ENCODE measurements at regions not wholly inside any gene's neighbourhood (a gene's known extent, or its start where the extent isn't known, plus 50 kb on each side); places are given as distances from the start of the nearest gene placed in this dataset.

GRCh38 chr1:87787551-87787950 lies 458.9 kb downstream of the LMO4 start:
- no peaks in the 10 kb centered on the region for H3K9me2 ChIP-seq (ENCODE audit: insufficient read depth, low read length)
- POLR2A ChIA-PET, result no interaction called here
- H3K27ac ChIP-seq (ENCODE audit: low read depth, low read length, poor library complexity, severe bottlenecking), result no peak overlapping the region
- H3K4me3 ChIP-seq (ENCODE audit: low read depth, low read length, poor library complexity, severe bottlenecking), result no peak overlapping the region
- BruUV-seq (replicated peaks), result no TSS peak
- no peaks in the 10 kb centered on the region for H3K79me2 ChIP-seq (ENCODE audit: insufficient read depth, low read depth, low read length)
- no peak overlapping the region for H3K4me2 ChIP-seq (ENCODE audit: low read length)
- H3K9me3 ChIP-seq (ENCODE audit: low read length), result no peaks in the 10 kb centered on the region
- CTCF ChIA-PET (ENCODE audit: unreplicated experiment), result no interaction called here
- intact Hi-C loops (cut with micrococcal nuclease; ENCODE audit: unreplicated experiment), result no loop called here
- H3K36me3 ChIP-seq (ENCODE audit: insufficient read depth, low read length), result no peaks in the 10 kb centered on the region
- no peaks in the 10 kb centered on the region for H4K20me1 ChIP-seq (ENCODE audit: insufficient read depth, low read length)
- H2AFZ ChIP-seq (ENCODE audit: low read length), result no peak overlapping the region
- no peaks in the 10 kb centered on the region for H3K4me1 ChIP-seq (ENCODE audit: insufficient read depth, low read length, poor library complexity, severe bottlenecking)
- TF ChIP-seq CTCF (conservative IDR thresholded peaks at IDR 0.05; ENCODE audit: low read length) (no peak), EZH2phosphoT487 (IDR thresholded peaks at IDR 0.05; ENCODE audit: borderline replicate concordance, low read depth, low read length) (no peak)
- DNase-seq (ENCODE audit: low spot score), result no peak

- ChIA-PET CTCF (ENCODE audit: unreplicated experiment) (no interaction called here), POLR2A (no interaction called here)
- H4K20me1 ChIP-seq (ENCODE audit: insufficient read depth, low read length), result no peaks in the 10 kb centered on the region
- H3K36me3 ChIP-seq (ENCODE audit: insufficient read depth, low read length), result no peaks in the 10 kb centered on the region
- intact Hi-C loops (cut with micrococcal nuclease; ENCODE audit: unreplicated experiment), result no loop called here
- no peaks in the 10 kb centered on the region for H3K9me3 ChIP-seq (ENCODE audit: low read length)
- H3K4me2 ChIP-seq (ENCODE audit: low read length), result no peak overlapping the region
- no peaks in the 10 kb centered on the region for H3K9me2 ChIP-seq (ENCODE audit: insufficient read depth, low read length)
- H3K79me2 ChIP-seq (ENCODE audit: insufficient read depth, low read depth, low read length), result no peaks in the 10 kb centered on the region
- H3K4me3 ChIP-seq (ENCODE audit: low read depth, low read length, poor library complexity, severe bottlenecking), result no peak overlapping the region
- no peak overlapping the region for H2AFZ ChIP-seq (ENCODE audit: low read length)
- no peaks in the 10 kb centered on the region for H3K4me1 ChIP-seq (ENCODE audit: insufficient read depth, low read length, poor library complexity, severe bottlenecking)
- TF ChIP-seq EZH2phosphoT487 (IDR thresholded peaks at IDR 0.05; ENCODE audit: borderline replicate concordance, low read depth, low read length), result no peak
- TF ChIP-seq CTCF (conservative IDR thresholded peaks at IDR 0.05; ENCODE audit: low read length), result no peak
- no peak overlapping the region for H3K27ac ChIP-seq (ENCODE audit: low read depth, low read length, poor library complexity, severe bottlenecking)
- DNase-seq (ENCODE audit: low spot score), result no peak
- no TSS peak for BruUV-seq (replicated peaks)
Measured at GRCh38 chr1:87790756-87791155, 462.1 kb downstream of the LMO4 start.

GRCh38 chr1:87791931-87792740 lies 463.5 kb downstream of the LMO4 start:
- BruUV-seq (replicated peaks), result no TSS peak
- no peaks in the 10 kb centered on the region for H3K4me1 ChIP-seq (ENCODE audit: insufficient read depth, low read length, poor library complexity, severe bottlenecking)
- POLR2A ChIA-PET, result no interaction called here

More at GRCh38 chr1:87791931-87792740, 463.5 kb downstream of the LMO4 start:
- TF ChIP-seq CTCF (conservative IDR thresholded peaks at IDR 0.05; ENCODE audit: low read length), result no peak
- TF ChIP-seq EZH2phosphoT487 (IDR thresholded peaks at IDR 0.05; ENCODE audit: borderline replicate concordance, low read depth, low read length), result no peak
- intact Hi-C loops (cut with micrococcal nuclease; ENCODE audit: unreplicated experiment), result no loop called here
- Histone ChIP-seq H4K20me1 (ENCODE audit: insufficient read depth, low read length) (no peaks in the 10 kb centered on the region), H2AFZ (ENCODE audit: low read length) (no peak overlapping the region), H3K9me2 (ENCODE audit: insufficient read depth, low read length) (no peaks in the 10 kb centered on the region), H3K4me3 (ENCODE audit: low read depth, low read length, poor library complexity, severe bottlenecking) (no peak overlapping the region), H3K9me3 (ENCODE audit: low read length) (no peaks in the 10 kb centered on the region), H3K4me2 (ENCODE audit: low read length) (no peak overlapping the region), H3K36me3 (ENCODE audit: insufficient read depth, low read length) (no peaks in the 10 kb centered on the region), H3K79me2 (ENCODE audit: insufficient read depth, low read depth, low read length) (no peaks in the 10 kb centered on the region), H3K27ac (ENCODE audit: low read depth, low read length, poor library complexity, severe bottlenecking) (no peak overlapping the region)
- CTCF ChIA-PET (ENCODE audit: unreplicated experiment), result no interaction called here
- no peak for DNase-seq (ENCODE audit: low spot score)

Data from OCI-LY7 (cell line).